ENCODE measurements at regions not wholly inside any gene's neighbourhood (a gene's known extent, or its start where the extent isn't known, plus 50 kb on each side); places are given as distances from the start of the nearest gene placed in this dataset.

- H4K20me1 ChIP-seq (ENCODE audit: insufficient read depth, low read length) = no peaks in the 10 kb centered on the region
- H3K4me3 Mint-ChIP-seq = no peak overlapping the region
- H3K4me2 ChIP-seq (replicated peaks; ENCODE audit: extremely low read depth, low read length, poor library complexity, severe bottlenecking) = no peak overlapping the region
- peaks cover 0 to 3% (median 1%) of the 10 kb centered on the region in 7 donors for H3K9me3 Mint-ChIP-seq
- H3K27me3 ChIP-seq (ENCODE audit: control insufficient read depth in 2 of 2, insufficient read depth in 2 of 2, low read length in 2 of 2) = no peaks in the 10 kb centered on the region
- TF ChIP-seq CTCF (IDR thresholded peaks at IDR 0.05) = no peak
- H3K36me3 Mint-ChIP-seq = no peaks in the 10 kb centered on the region
- H3K9me3 ChIP-seq (replicated peaks in 1 of 2; ENCODE audit: control insufficient read depth in 1 of 2, insufficient read depth in 1 of 2, low read length in 2 of 2) = no peaks in the 10 kb centered on the region
- 100% methylated on average over 3 of the region's 4 CpGs for WGBS (ENCODE audit: insufficient coverage)
- H3K4me3 ChIP-seq (replicated peaks in 1 of 3; ENCODE audit: low read depth in 2 of 3, low read length in 3 of 3) = no peak overlapping the region
- H3K27ac Mint-ChIP-seq = no peak overlapping the region
- H3K27ac ChIP-seq (ENCODE audit: low read depth in 1 of 2, low read length in 2 of 2) = no peak overlapping the region
- H3K79me2 ChIP-seq (ENCODE audit: insufficient read depth, low read length) = no peaks in the 10 kb centered on the region
- no peaks in the 10 kb centered on the region for H3K36me3 ChIP-seq (replicated peaks in 1 of 2; ENCODE audit: control insufficient read depth in 1 of 2, insufficient read depth in 2 of 2, low read length in 2 of 2)
- H3K9ac ChIP-seq (ENCODE audit: insufficient read depth, low read length, poor library complexity, severe bottlenecking) = no peak overlapping the region
- no peaks in the 10 kb centered on the region for H3K4me1 Mint-ChIP-seq
- H3K4me1 ChIP-seq (ENCODE audit: control insufficient read depth in 1 of 2, insufficient read depth in 2 of 2, low read length in 2 of 2) = no peaks in the 10 kb centered on the region
- intact Hi-C loops (cut with micrococcal nuclease) = no loop called here
- no peak for DNase-seq
- peaks cover 0 to 4% (median 3%) of the 10 kb centered on the region in 3 donors for H3K27me3 Mint-ChIP-seq (ENCODE audit: low read depth in 3 of 3)
- H2AFZ ChIP-seq (ENCODE audit: insufficient read depth, low read depth, low read length, poor library complexity, severe bottlenecking) = no peak overlapping the region
Measured at GRCh38 chr11:34775417-34775888, 140.7 kb downstream of the APIP start.

- no peaks in the 10 kb centered on the region for H3K4me1 Mint-ChIP-seq
- peaks cover 0 to 4% (median 3%) of the 10 kb centered on the region in 7 donors for H3K9me3 Mint-ChIP-seq
- no peak for DNase-seq
- Histone ChIP-seq H3K27me3 (ENCODE audit: control insufficient read depth in 2 of 2, insufficient read depth in 2 of 2, low read length in 2 of 2) (no peaks in the 10 kb centered on the region), H3K9ac (ENCODE audit: insufficient read depth, low read length, poor library complexity, severe bottlenecking) (no peak overlapping the region), H3K9me3 (replicated peaks in 1 of 2; ENCODE audit: control insufficient read depth in 1 of 2, insufficient read depth in 1 of 2, low read length in 2 of 2) (no peaks in the 10 kb centered on the region), H2AFZ (ENCODE audit: insufficient read depth, low read depth, low read length, poor library complexity, severe bottlenecking) (no peak overlapping the region), H4K20me1 (ENCODE audit: insufficient read depth, low read length) (no peaks in the 10 kb centered on the region), H3K4me2 (replicated peaks; ENCODE audit: extremely low read depth, low read length, poor library complexity, severe bottlenecking) (no peak overlapping the region), H3K27ac (ENCODE audit: low read depth in 1 of 2, low read length in 2 of 2) (no peak overlapping the region), H3K79me2 (ENCODE audit: insufficient read depth, low read length) (no peaks in the 10 kb centered on the region), H3K4me1 (ENCODE audit: control insufficient read depth in 1 of 2, insufficient read depth in 2 of 2, low read length in 2 of 2) (no peaks in the 10 kb centered on the region), H3K36me3 (replicated peaks in 1 of 2; ENCODE audit: control insufficient read depth in 1 of 2, insufficient read depth in 2 of 2, low read length in 2 of 2) (no peaks in the 10 kb centered on the region), H3K4me3 (replicated peaks in 1 of 3; ENCODE audit: low read depth in 2 of 3, low read length in 3 of 3) (no peak overlapping the region)
- no peaks in the 10 kb centered on the region for H3K36me3 Mint-ChIP-seq
- no peak overlapping the region for H3K27ac Mint-ChIP-seq
- WGBS (ENCODE audit: insufficient coverage) = 75% methylated on average over 1 of the region's 2 CpGs
- TF ChIP-seq CTCF (IDR thresholded peaks at IDR 0.05) = no peak
- intact Hi-C loops (cut with micrococcal nuclease) = no loop called here
- H3K27me3 Mint-ChIP-seq (ENCODE audit: low read depth in 3 of 3) = peaks cover 0 to 3% (median 1%) of the 10 kb centered on the region in 3 donors
- no peak overlapping the region for H3K4me3 Mint-ChIP-seq
Measured at GRCh38 chr11:34774604-34775003, 141.6 kb downstream of the APIP start.
